Progenitor cell of endocrine pancreas (in vitro differentiated cells): ENCODE measurements at regions not wholly inside any gene's neighbourhood (a gene's known extent, or its start where the extent isn't known, plus 50 kb on each side); places are given as distances from the start of the nearest gene placed in this dataset.

ENCODE experiments used
- DNase-seq: peaks from one replicate; pipeline ENCODE4 v3.0.0; 2021; ENCODE audit warnings: low spot score; ENCODE audit not compliant: unreplicated experiment
- H3K27ac Mint-ChIP-seq: 2 replicates; pipeline ENCODE4 v1.8.0; 2021; ENCODE audit warnings: mild to moderate bottlenecking, moderate library complexity, mixed read lengths
- H3K27me3 Mint-ChIP-seq: 2 replicates; pipeline ENCODE4 v1.8.0; 2021; ENCODE audit warnings: mixed read lengths
- H3K36me3 Mint-ChIP-seq: 2 replicates; pipeline ENCODE4 v1.8.0; 2022; ENCODE audit warnings: mixed read lengths; ENCODE audit not compliant: insufficient read depth
- H3K4me1 Mint-ChIP-seq: 2 replicates; pipeline ENCODE4 v1.8.0; 2021; ENCODE audit warnings: low read depth, mixed read lengths
- H3K4me3 Mint-ChIP-seq: 2 replicates; pipeline ENCODE4 v1.8.0; 2021; ENCODE audit warnings: low read depth, mild to moderate bottlenecking, moderate library complexity, mixed read lengths
- H3K9me3 Mint-ChIP-seq: 2 replicates; pipeline ENCODE4 v1.8.0; 2021; ENCODE audit warnings: low read depth, mixed read lengths
- TF ChIP-seq, protein P1 (sequence below): fragments of 200-600 bp; sonication (generic); IDR thresholded peaks from one replicate; pipeline ENCODE4 v1.5.0; 2021; ENCODE audit warnings: antibody characterized with exemption, mild to moderate bottlenecking; ENCODE audit not compliant: unreplicated experiment

- Mint-ChIP-seq H3K9me3 (no peaks in the 10 kb centered on the region), H3K4me3 (no peak overlapping the region), H3K27ac (no peak overlapping the region), H3K27me3 (peaks cover 4% of the 10 kb centered on the region), H3K4me1 (peaks cover 8% of the 10 kb centered on the region), H3K36me3 (no peaks in the 10 kb centered on the region)
- no peak for DNase-seq
- TF ChIP-seq, protein P1, sequence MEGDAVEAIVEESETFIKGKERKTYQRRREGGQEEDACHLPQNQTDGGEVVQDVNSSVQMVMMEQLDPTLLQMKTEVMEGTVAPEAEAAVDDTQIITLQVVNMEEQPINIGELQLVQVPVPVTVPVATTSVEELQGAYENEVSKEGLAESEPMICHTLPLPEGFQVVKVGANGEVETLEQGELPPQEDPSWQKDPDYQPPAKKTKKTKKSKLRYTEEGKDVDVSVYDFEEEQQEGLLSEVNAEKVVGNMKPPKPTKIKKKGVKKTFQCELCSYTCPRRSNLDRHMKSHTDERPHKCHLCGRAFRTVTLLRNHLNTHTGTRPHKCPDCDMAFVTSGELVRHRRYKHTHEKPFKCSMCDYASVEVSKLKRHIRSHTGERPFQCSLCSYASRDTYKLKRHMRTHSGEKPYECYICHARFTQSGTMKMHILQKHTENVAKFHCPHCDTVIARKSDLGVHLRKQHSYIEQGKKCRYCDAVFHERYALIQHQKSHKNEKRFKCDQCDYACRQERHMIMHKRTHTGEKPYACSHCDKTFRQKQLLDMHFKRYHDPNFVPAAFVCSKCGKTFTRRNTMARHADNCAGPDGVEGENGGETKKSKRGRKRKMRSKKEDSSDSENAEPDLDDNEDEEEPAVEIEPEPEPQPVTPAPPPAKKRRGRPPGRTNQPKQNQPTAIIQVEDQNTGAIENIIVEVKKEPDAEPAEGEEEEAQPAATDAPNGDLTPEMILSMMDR, result no peak
Measured at GRCh38 chr12:67928621-67929383, 60.4 kb upstream of the IFNG-AS1 start.

DNA sequence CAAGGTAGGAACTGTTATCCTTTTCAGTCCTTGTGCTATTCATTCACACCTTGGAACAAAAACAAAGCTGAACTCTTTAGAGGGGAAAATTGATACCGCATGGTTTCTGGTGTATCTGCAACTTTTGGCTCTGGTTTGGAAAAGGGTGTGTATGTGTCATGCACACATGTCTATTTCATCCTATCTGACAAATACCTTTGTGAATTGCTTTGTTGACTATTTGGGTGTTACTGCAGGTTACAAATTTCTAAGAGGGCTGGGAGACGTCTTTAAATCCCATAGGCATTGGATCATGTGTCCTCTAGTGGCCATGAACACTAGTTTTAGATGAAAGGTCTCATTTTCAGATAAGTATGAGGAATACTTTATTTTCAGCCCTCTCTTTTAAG lies 59.9 kb upstream of the IFNG-AS1 start:
- peaks cover 4% of the 10 kb centered on the region for H3K27me3 Mint-ChIP-seq
- DNase-seq, result no peak
- no peaks in the 10 kb centered on the region for H3K36me3 Mint-ChIP-seq
- H3K4me1 Mint-ChIP-seq, result peaks cover 5% of the 10 kb centered on the region
- TF ChIP-seq, protein P1, result no peak
- no peak overlapping the region for H3K4me3 Mint-ChIP-seq
- no peak overlapping the region for H3K27ac Mint-ChIP-seq
- no peaks in the 10 kb centered on the region for H3K9me3 Mint-ChIP-seq

GRCh38 chr12:67937822-67938221 lies 51.4 kb upstream of the IFNG-AS1 start:
- TF ChIP-seq, protein P1, result no peak
- H3K36me3 Mint-ChIP-seq, result no peaks in the 10 kb centered on the region
- no peak for DNase-seq
- no peak overlapping the region for H3K27ac Mint-ChIP-seq
- no peaks in the 10 kb centered on the region for H3K27me3 Mint-ChIP-seq
- peaks cover 11% of the 10 kb centered on the region for H3K4me1 Mint-ChIP-seq
- H3K9me3 Mint-ChIP-seq, result no peaks in the 10 kb centered on the region
- no peak overlapping the region for H3K4me3 Mint-ChIP-seq
